Uterus (tissue), 2 donors: ENCODE measurements at regions not wholly inside any gene's neighbourhood (a gene's known extent, or its start where the extent isn't known, plus 50 kb on each side); places are given as distances from the start of the nearest gene placed in this dataset.

Source experiments
- CTCF ChIP-seq, 4 experiments: fragments of 200-600 bp in 2 of 4; fragments of 450-650 bp in 2 of 4; sonication (generic) in 2 of 4; IDR thresholded peaks; one replicate each; pipeline ENCODE4 v1.5.1; 2016 to 2019; ENCODE audit warnings: antibody characterized with exemption in 4 of 4, mild to moderate bottlenecking in 2 of 4, moderate library complexity in 1 of 4
- POLR2A ChIP-seq, 2 donors: fragments of 450-650 bp; IDR thresholded peaks; one replicate each; pipeline ENCODE4 v1.6.1; 2016; ENCODE audit warnings: antibody characterized with exemption in 2 of 2, mild to moderate bottlenecking in 1 of 2, moderate library complexity in 1 of 2

DNA sequence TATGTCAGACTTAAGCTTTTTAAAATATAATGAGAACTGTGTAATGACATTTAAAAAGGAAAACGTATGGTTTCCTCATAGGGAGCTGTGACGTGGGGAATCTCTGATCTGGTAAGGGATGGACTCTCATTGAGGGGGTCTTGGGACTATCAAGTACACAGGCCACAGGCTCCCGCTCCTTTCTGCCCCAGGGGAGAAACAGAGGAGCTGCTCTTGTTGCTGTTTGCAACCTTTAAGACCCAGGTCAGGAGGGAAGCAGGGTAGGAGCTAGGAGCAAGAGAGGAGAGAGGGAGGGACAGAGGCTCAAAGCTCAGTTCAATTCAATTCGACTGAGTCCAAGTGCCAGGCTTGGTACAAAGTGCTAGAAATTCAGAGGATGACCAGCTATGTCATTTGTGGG is 185.1 kb upstream of the CSF3R start:
- TF ChIP-seq CTCF (IDR thresholded peaks at IDR 0.05) (no peak), POLR2A (IDR thresholded peaks at IDR 0.05) (no peak)
